SK-N-SH treated with all-trans-retinoic acid at 6 μM for 48 hours (cell line): ENCODE measurements at regions not wholly inside any gene's neighbourhood (a gene's known extent, or its start where the extent isn't known, plus 50 kb on each side); places are given as distances from the start of the nearest gene placed in this dataset.

Source experiments
- ARNTL ChIP-seq: fragments of 450-650 bp; formaldehyde crosslinking; IDR thresholded peaks from 2 replicates; pipeline ENCODE4 v1.5.0; 2020; ENCODE audit warnings: low read depth, mild to moderate bottlenecking, moderate library complexity, borderline replicate concordance
- ZFP3 ChIP-seq: fragments of 250-450 bp; sonication (Bioruptor Pico); IDR thresholded peaks from 2 replicates; pipeline ENCODE4 v1.5.0; 2020; ENCODE audit warnings: mild to moderate bottlenecking, moderate library complexity
- ZFP30 ChIP-seq: fragments of 450-650 bp; formaldehyde crosslinking; IDR thresholded peaks from 2 replicates; pipeline ENCODE4 v1.5.0; 2022; ENCODE audit warnings: mild to moderate bottlenecking, moderate library complexity

- TF ChIP-seq ARNTL (CRISPR knock-in tag) (no peak), ZFP3 (no peak), ZFP30 (CRISPR knock-in tag) (no peak)
Observed at GRCh38 chr11:90717522-90717921, 494.7 kb upstream of the CHORDC1 start.
